ENCODE measurements at regions not wholly inside any gene's neighbourhood (a gene's known extent, or its start where the extent isn't known, plus 50 kb on each side); places are given as distances from the start of the nearest gene placed in this dataset.

DNA sequence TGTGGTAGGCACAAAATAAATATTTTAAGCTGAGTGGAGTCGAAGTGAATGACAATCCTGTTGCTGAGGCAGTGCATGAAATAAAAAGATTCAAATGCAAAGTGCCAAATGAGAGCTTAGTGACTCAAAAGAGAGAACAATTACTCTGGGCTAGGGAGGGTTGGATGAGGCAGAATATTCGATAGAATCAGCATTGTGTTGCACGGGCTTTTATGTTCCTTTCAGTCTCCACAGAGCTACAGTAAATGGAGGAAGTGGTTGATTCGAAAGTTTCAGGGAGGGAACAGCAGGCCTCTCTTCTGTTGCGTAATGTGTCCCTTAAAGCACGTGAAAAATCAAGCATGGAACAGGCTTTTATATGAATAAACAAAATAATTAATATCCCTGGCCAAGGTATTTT is 599.3 kb upstream of the CELF2 start:
- TF ChIP-seq, protein P1, sequence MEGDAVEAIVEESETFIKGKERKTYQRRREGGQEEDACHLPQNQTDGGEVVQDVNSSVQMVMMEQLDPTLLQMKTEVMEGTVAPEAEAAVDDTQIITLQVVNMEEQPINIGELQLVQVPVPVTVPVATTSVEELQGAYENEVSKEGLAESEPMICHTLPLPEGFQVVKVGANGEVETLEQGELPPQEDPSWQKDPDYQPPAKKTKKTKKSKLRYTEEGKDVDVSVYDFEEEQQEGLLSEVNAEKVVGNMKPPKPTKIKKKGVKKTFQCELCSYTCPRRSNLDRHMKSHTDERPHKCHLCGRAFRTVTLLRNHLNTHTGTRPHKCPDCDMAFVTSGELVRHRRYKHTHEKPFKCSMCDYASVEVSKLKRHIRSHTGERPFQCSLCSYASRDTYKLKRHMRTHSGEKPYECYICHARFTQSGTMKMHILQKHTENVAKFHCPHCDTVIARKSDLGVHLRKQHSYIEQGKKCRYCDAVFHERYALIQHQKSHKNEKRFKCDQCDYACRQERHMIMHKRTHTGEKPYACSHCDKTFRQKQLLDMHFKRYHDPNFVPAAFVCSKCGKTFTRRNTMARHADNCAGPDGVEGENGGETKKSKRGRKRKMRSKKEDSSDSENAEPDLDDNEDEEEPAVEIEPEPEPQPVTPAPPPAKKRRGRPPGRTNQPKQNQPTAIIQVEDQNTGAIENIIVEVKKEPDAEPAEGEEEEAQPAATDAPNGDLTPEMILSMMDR (conservative IDR thresholded peaks at IDR 0.05 in 1 of 2, IDR thresholded peaks at IDR 0.05 in 1 of 2; ENCODE audit: extremely low read depth in 1 of 2, insufficient read depth in 1 of 2, low read depth in 1 of 2, low read length in 2 of 2), result no peak
- TF ChIP-seq EZH2 (IDR thresholded peaks at IDR 0.05; ENCODE audit: borderline replicate concordance, low read length), result no peak

Data from mammary epithelial cell (primary cell).